ENCODE measurements at regions not wholly inside any gene's neighbourhood (a gene's known extent, or its start where the extent isn't known, plus 50 kb on each side); places are given as distances from the start of the nearest gene placed in this dataset.

DNA sequence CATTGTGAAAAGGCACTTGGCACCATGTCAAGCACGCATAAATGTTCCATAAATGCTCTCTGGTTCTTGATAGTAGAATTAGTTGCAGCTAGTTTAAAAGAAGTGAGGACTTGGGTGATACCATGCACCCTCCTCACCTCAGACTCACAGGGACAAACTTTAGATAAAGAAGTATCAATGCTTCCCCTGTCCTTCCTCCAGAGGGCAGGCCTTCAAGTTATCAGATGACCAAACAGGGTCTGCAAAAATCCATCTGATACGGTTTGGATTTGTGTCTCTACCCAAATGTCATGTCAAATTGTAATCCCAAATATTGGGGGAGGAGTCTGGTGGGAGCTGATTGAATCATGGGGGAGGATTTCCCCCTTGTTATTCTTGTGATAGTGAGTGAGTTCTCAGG is 54.1 kb downstream of the C1QL2 start:
- no peak for TF ChIP-seq CTCF (conservative IDR thresholded peaks at IDR 0.05; ENCODE audit: control insufficient read depth, insufficient read depth, low read depth, low read length)
- no peak overlapping the region for H3K4me3 ChIP-seq (ENCODE audit: control insufficient read depth, low read depth, low read length)
- DNase-seq (ENCODE audit: low read depth), result no peak

GRCh38 chr2:119102964-119103363 is 55.6 kb downstream of the C1QL2 start:
- H3K4me3 ChIP-seq (ENCODE audit: control insufficient read depth, low read depth, low read length), result no peak overlapping the region
- no peak for DNase-seq (ENCODE audit: low read depth)
- no peak for TF ChIP-seq CTCF (conservative IDR thresholded peaks at IDR 0.05; ENCODE audit: control insufficient read depth, insufficient read depth, low read depth, low read length)

- no peak overlapping the region for H3K4me3 ChIP-seq (ENCODE audit: control insufficient read depth, low read depth, low read length)
- DNase-seq (ENCODE audit: low read depth), result no peak
- TF ChIP-seq CTCF (conservative IDR thresholded peaks at IDR 0.05; ENCODE audit: control insufficient read depth, insufficient read depth, low read depth, low read length), result no peak
These were observed 70.1 kb downstream of the C1QL2 start for GRCh38 chr2:119088416-119088815.

- H3K4me3 ChIP-seq (ENCODE audit: control insufficient read depth, low read depth, low read length), result no peak overlapping the region
- DNase-seq (ENCODE audit: low read depth), result no peak
- TF ChIP-seq CTCF (conservative IDR thresholded peaks at IDR 0.05; ENCODE audit: control insufficient read depth, insufficient read depth, low read depth, low read length), result no peak
These were observed 72.2 kb downstream of the C1QL2 start for GRCh38 chr2:119086327-119086726.

- no peak overlapping the region for H3K4me3 ChIP-seq (ENCODE audit: control insufficient read depth, low read depth, low read length)
- DNase-seq (ENCODE audit: low read depth), result no peak
- no peak for TF ChIP-seq CTCF (conservative IDR thresholded peaks at IDR 0.05; ENCODE audit: control insufficient read depth, insufficient read depth, low read depth, low read length)
These were observed 72.9 kb downstream of the C1QL2 start for GRCh38 chr2:119085613-119086012.

DNA sequence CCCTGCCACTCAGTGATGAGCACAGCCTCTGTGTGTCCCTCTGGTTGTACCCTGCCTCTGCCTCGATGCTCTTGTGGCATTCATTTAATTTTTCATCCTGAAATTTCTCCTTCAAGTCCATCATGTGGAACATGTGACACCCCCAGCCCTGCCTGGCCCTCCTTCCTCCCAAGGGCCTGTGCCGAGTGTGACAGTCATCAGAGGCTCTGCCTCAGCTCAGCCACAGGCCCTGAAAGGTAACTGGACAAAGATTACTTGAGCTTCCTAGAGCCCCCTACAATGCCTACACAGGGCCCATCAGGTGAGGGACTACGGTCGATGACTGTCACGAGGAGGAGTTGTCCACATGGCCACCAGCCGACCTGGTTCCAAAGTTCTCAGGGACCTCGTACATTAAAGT is 75.1 kb downstream of the C1QL2 start:
- no peak for TF ChIP-seq CTCF (conservative IDR thresholded peaks at IDR 0.05; ENCODE audit: control insufficient read depth, insufficient read depth, low read depth, low read length)
- no peak overlapping the region for H3K4me3 ChIP-seq (ENCODE audit: control insufficient read depth, low read depth, low read length)
- DNase-seq (ENCODE audit: low read depth), result no peak

DNA sequence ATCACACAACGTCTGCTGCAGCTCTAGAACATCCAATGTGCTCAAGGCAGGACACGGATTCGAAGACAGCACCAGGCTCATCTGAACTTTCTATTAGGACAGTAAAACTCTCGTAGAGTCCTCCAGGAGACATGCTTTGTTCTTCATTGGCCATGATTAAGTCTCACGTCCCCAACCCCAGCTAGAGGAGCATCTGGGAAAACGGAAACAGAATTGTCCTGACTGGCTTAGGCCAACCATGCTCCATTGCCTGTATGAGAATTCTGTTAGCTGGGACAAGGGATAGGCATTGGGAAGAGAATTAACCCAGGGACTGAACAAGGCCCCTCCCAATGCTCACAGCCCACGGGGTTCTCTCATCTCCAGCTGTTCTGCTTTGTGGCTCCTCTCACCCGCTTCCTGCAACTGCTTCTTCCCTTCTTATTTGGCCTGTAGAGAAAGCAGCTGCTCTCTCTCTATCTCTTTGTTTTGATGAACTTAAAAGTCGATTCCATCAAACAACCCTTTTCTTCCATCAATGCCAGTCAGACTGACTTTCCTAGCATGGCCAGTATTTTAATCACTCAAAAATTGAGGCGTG is 75.6 kb downstream of the C1QL2 start:
- no peak overlapping the region for H3K4me3 ChIP-seq (ENCODE audit: control insufficient read depth, low read depth, low read length)
- TF ChIP-seq CTCF (conservative IDR thresholded peaks at IDR 0.05; ENCODE audit: control insufficient read depth, insufficient read depth, low read depth, low read length), result no peak
- no peak for DNase-seq (ENCODE audit: low read depth)
